ENCODE measurements at regions not wholly inside any gene's neighbourhood (a gene's known extent, or its start where the extent isn't known, plus 50 kb on each side); places are given as distances from the start of the nearest gene placed in this dataset.

- TF ChIP-seq SP2 (tag by site-specific recombination; IDR thresholded peaks at IDR 0.05) (no peak), ZIC2 (tag by site-specific recombination; IDR thresholded peaks at IDR 0.05) (no peak), REST (tag by site-specific recombination; IDR thresholded peaks at IDR 0.05) (no peak), KLF16 (tag by site-specific recombination; IDR thresholded peaks at IDR 0.05) (no peak), ZNF548 (tag by site-specific recombination; IDR thresholded peaks at IDR 0.05) (no peak), CTCF (tag by site-specific recombination; IDR thresholded peaks at IDR 0.05) (no peak), ZNF449 (tag by site-specific recombination; IDR thresholded peaks at IDR 0.05) (no peak), HIC1 (tag by site-specific recombination; IDR thresholded peaks at IDR 0.05) (no peak)
These were observed 999.1 kb upstream of the ATXN8OS start for GRCh38 chr13:69108486-69108885.
